BJ (cell line): ENCODE measurements at regions not wholly inside any gene's neighbourhood (a gene's known extent, or its start where the extent isn't known, plus 50 kb on each side); places are given as distances from the start of the nearest gene placed in this dataset.

ENCODE experiments used
- CTCF ChIA-PET: fragments of 350-600 bp; formaldehyde crosslinking; extraction: SDS; loops from one replicate; lab custom pipeline; 2021; ENCODE audit warnings: antibody characterized with exemption, inconsistent platforms; lab: Yijun Ruan, JAX
- POLR2A ChIA-PET: fragments of 300-600 bp; sonication (Branson Sonifier 250); formaldehyde crosslinking; extraction: SDS; loops from one replicate; lab custom pipeline; 2021; ENCODE audit warnings: antibody characterized with exemption; lab: Charles Lee
- DNase-seq: peaks from one replicate; pipeline ENCODE4 v3.0.0-alpha.2; 2011; ENCODE audit warnings: low read depth
- H3K27me3 ChIP-seq: 2 replicates; pipeline ENCODE4 v1.6.0; 2011; ENCODE audit warnings: low read length; ENCODE audit not compliant: control insufficient read depth, insufficient read depth
- H3K36me3 ChIP-seq: 2 replicates; pipeline ENCODE4 v1.5.1; 2011; ENCODE audit warnings: low read length; ENCODE audit not compliant: control insufficient read depth, insufficient read depth
- H3K4me3 ChIP-seq: 2 replicates; pipeline ENCODE4 v1.5.1; 2011; ENCODE audit warnings: low read depth, mild to moderate bottlenecking, control low read depth, low read length
- TF ChIP-seq, protein P1 (sequence below): IDR thresholded peaks from 2 replicates; pipeline ENCODE4 v1.5.1; 2011; ENCODE audit warnings: low read depth, mild to moderate bottlenecking, control low read depth, inconsistent platforms, low read length, moderate library complexity; ENCODE audit not compliant: insufficient read depth

DNA sequence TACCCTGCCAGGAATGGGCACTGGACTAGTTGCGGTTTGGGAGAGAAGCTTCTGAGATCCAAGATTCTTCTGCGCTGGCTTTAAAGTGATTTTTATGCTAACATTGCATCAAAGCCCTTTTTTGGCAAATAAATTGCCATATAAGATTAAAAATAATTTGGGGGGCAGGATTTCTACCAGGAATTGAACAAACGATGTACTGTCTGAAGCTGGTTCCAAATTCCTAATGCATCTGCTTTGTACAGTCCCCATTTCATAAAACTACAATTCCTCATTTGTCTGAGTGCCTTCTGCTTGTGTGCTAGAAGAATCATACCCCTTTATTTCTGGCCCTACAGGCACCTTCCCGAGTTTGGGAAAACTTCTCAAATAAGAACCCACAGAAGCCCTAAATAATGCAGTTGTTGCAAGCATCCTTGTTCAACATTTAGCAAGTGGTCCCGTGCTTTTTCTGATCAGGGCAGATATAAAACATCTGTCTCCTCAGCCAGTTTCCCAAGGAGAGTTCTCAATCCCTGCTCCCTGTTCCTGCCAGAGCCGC, 349.7 kb downstream of the PTEN start:
- Histone ChIP-seq H3K4me3 (no peak overlapping the region), H3K27me3 (no peaks in the 10 kb centered on the region), H3K36me3 (no peaks in the 10 kb centered on the region)
- no peak for DNase-seq
- ChIA-PET POLR2A (no interaction called here), CTCF (interaction anchor here (0.6 kb wide), 1 partner anchor 20 kb away, joined by 3 read pairs; no protein-coding TSS in a partner anchor)
- TF ChIP-seq, protein P1, sequence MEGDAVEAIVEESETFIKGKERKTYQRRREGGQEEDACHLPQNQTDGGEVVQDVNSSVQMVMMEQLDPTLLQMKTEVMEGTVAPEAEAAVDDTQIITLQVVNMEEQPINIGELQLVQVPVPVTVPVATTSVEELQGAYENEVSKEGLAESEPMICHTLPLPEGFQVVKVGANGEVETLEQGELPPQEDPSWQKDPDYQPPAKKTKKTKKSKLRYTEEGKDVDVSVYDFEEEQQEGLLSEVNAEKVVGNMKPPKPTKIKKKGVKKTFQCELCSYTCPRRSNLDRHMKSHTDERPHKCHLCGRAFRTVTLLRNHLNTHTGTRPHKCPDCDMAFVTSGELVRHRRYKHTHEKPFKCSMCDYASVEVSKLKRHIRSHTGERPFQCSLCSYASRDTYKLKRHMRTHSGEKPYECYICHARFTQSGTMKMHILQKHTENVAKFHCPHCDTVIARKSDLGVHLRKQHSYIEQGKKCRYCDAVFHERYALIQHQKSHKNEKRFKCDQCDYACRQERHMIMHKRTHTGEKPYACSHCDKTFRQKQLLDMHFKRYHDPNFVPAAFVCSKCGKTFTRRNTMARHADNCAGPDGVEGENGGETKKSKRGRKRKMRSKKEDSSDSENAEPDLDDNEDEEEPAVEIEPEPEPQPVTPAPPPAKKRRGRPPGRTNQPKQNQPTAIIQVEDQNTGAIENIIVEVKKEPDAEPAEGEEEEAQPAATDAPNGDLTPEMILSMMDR = no peak

DNA sequence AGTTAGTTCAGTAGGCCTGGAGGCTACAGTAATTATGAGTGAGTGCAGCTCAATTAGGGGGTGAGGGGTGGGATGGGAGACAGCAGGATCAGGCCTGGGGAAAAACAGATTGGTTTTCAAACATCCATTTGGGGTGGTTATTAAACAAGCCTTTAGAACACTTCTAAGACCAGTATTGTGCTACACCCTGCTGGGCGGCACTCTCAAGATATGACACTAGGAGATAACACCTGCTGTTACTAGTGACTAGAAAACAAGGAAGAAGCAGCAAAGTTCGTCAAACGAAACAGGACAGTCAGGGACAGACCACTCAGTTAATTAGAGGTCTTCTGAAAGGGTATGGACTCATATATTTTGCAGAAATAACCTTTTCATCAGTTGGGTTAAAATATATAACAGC, 353.6 kb downstream of the PTEN start:
- CTCF ChIA-PET = no interaction called here
- no peak for DNase-seq
- Histone ChIP-seq H3K4me3 (no peak overlapping the region), H3K36me3 (no peaks in the 10 kb centered on the region), H3K27me3 (peaks cover 1% of the 10 kb centered on the region; the same call in 1 of the 2 replicates)
- TF ChIP-seq, protein P1 = no peak
- POLR2A ChIA-PET = no interaction called here

DNA sequence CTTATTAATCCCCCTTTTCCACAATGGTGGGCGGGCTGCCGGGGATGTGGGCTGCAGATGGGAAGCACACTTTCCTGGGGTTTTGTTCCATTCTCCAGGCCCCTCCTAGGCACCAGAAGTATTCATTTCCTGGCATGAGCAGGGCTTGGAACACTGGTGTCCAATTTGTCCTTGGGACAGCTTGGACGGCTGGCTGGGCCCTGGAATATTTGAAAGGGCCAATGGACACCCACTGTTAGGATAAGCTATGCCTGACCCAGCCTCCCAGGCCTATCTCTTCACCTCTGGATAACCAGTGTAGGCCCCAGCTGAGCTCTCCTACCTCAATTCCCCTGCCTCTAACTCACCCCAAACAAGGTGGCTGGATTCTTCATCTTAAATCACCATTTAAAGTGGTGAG, 354.9 kb downstream of the PTEN start:
- Histone ChIP-seq H3K36me3 (no peaks in the 10 kb centered on the region), H3K4me3 (no peak overlapping the region), H3K27me3 (peaks cover 1% of the 10 kb centered on the region; the same call in 1 of the 2 replicates)
- CTCF ChIA-PET = interaction anchor here (1.0 to 2.4 kb wide), 2 partner anchors 8 to 23 kb away, joined by 4 to 6 read pairs; no protein-coding TSS in a partner anchor
- POLR2A ChIA-PET = no interaction called here
- TF ChIP-seq, protein P1 = no peak
- no peak for DNase-seq

DNA sequence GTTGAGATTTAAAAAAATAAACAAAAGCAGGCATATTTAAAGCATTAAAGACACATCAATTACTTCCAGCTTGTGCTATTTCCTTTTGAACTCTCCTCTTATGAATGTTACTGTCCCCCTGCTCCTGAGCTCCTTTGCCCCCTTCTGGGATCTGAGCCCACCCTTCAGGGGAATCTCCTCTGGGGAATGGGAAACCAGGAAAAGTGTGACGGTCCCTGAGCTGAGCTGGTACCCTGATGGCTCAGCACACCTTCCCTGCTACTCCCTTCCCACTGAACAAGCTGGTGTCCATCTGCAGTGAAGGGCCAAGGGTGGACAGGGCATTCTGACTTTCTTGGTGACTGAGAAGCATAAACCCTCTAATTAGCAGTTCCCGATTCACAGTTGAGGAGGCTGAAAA, 356.3 kb downstream of the PTEN start:
- no peak for DNase-seq
- Histone ChIP-seq H3K27me3 (peaks cover 1% of the 10 kb centered on the region; the same call in 1 of the 2 replicates), H3K4me3 (no peak overlapping the region), H3K36me3 (no peaks in the 10 kb centered on the region)
- TF ChIP-seq, protein P1 = no peak
- ChIA-PET CTCF (interaction anchor here (0.6 to 2.4 kb wide), 2 partner anchors 10 to 225 kb away, joined by 3 to 6 read pairs; no protein-coding TSS in a partner anchor), POLR2A (no interaction called here)

DNA sequence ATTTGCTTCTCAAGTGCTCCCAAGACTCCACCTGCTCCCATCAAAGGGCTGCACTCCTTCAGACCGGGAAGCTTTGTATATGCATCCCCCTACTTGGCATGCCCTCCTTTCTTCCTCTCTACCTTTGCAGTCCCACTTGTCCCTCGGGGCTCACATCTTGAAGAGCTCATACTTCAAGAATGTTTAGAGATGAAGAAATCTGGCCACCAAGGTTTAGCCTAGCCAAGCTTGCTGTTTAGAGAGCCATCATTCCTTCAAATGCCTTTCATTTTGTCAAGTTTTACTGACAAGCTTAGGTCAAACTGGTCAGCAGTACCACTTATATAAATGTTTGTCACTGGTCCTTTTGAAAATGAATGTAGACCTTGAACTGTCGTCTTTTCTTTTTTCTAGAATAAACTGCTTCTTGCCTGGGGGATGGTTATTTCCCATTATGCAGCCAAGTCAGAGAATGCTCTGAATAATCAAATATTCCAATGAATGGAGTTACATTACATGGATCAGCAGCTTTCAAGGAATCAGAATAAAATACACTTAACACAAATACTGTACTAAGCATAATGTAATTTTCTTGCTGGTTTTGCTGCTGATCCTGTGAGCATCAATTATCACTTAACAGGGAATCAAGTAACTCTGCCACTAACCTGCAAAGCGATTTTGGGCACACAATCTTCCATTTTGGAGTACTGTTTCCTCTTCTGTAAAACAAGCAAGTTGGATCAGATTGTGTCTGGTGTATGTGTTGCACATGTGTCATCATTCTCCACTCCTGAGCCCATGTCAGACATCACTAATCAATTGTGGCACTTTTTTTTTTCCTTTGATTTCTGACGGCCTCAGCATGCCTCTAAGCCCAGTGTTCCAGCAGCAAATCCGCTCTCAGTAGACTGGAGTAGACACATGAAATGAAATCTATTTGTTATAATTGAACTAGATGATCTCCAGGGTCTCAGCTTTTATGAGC, 357.9 kb downstream of the PTEN start:
- ChIA-PET POLR2A (no interaction called here), CTCF (interaction anchor here (1.0 kb wide), 1 partner anchor 11 kb away, joined by 4 read pairs; no protein-coding TSS in a partner anchor)
- Histone ChIP-seq H3K36me3 (no peaks in the 10 kb centered on the region), H3K27me3 (peaks cover 1% of the 10 kb centered on the region; the same call in 1 of the 2 replicates), H3K4me3 (no peak overlapping the region)
- TF ChIP-seq, protein P1 = no peak
- DNase-seq = no peak
